GM23248 (cell line): ENCODE measurements at regions not wholly inside any gene's neighbourhood (a gene's known extent, or its start where the extent isn't known, plus 50 kb on each side); places are given as distances from the start of the nearest gene placed in this dataset.

Source experiments
- DNase-seq: peaks from one replicate; pipeline ENCODE4 v3.0.0-alpha.2; 2015
- H2AFZ ChIP-seq: fragments of 200-600 bp; sonication (generic); 2 replicates; pipeline ENCODE4 v1.6.1; 2016; ENCODE audit warnings: antibody characterized with exemption
- H3F3A ChIP-seq: fragments of 200-600 bp; sonication (generic); 2 replicates; pipeline ENCODE4 v1.6.1; 2016; ENCODE audit warnings: mild to moderate bottlenecking, antibody characterized with exemption, mixed run types; ENCODE audit not compliant: insufficient read depth
- H3K27ac ChIP-seq: fragments of 200-600 bp; sonication (generic); 2 replicates; pipeline ENCODE4 v1.5.1; 2016; ENCODE audit warnings: mild to moderate bottlenecking
- H3K27me3 ChIP-seq: fragments of 200-600 bp; sonication (generic); replicated peaks from 2 replicates; pipeline ENCODE4 v1.6.1; 2016; ENCODE audit warnings: mild to moderate bottlenecking; ENCODE audit not compliant: insufficient read depth
- H3K36me3 ChIP-seq: fragments of 200-600 bp; sonication (generic); 2 replicates; pipeline ENCODE4 v1.6.1; 2016; ENCODE audit warnings: low read depth, mild to moderate bottlenecking
- H3K4me1 ChIP-seq: fragments of 200-600 bp; sonication (generic); 2 replicates; pipeline ENCODE4 v1.6.1; 2016; ENCODE audit warnings: mild to moderate bottlenecking; ENCODE audit not compliant: insufficient read depth
- H3K4me2 ChIP-seq: fragments of 200-600 bp; sonication (generic); one replicate; pipeline ENCODE4 v1.6.1; 2016; ENCODE audit warnings: mild to moderate bottlenecking; ENCODE audit not compliant: unreplicated experiment
- H3K4me3 ChIP-seq: fragments of 200-600 bp; sonication (generic); 2 replicates; pipeline ENCODE4 v1.5.1; 2016; ENCODE audit warnings: mild to moderate bottlenecking
- H3K79me2 ChIP-seq: fragments of 200-600 bp; sonication (generic); 2 replicates; pipeline ENCODE4 v1.6.1; 2016; ENCODE audit warnings: mild to moderate bottlenecking; ENCODE audit not compliant: insufficient read depth
- H3K9ac ChIP-seq: fragments of 200-600 bp; sonication (generic); 2 replicates; pipeline ENCODE4 v1.6.1; 2016; ENCODE audit warnings: mild to moderate bottlenecking
- H3K9me2 ChIP-seq: fragments of 200-600 bp; sonication (generic); 2 replicates; pipeline ENCODE4 v1.6.1; 2016; ENCODE audit warnings: mixed run types, mild to moderate bottlenecking, moderate library complexity; ENCODE audit not compliant: insufficient read depth
- H3K9me3 ChIP-seq: fragments of 200-600 bp; sonication (generic); one replicate; pipeline ENCODE4 v1.6.1; 2017; ENCODE audit warnings: low read depth
- H4K20me1 ChIP-seq: fragments of 200-600 bp; sonication (generic); 2 replicates; pipeline ENCODE4 v1.6.0; 2016; ENCODE audit not compliant: insufficient read depth
- EZH2 ChIP-seq: fragments of 200-600 bp; sonication (generic); IDR thresholded peaks from 2 replicates; pipeline ENCODE4 v1.6.1; 2018; ENCODE audit warnings: antibody characterized with exemption, mild to moderate bottlenecking; ENCODE audit not compliant: insufficient read depth, poor library complexity, severe bottlenecking
- EZH2phosphoT487 ChIP-seq: fragments of 200-600 bp; sonication (generic); IDR thresholded peaks from 2 replicates; pipeline ENCODE4 v1.6.1; 2018; ENCODE audit warnings: antibody characterized with exemption, moderate library complexity, mild to moderate bottlenecking, low read depth; ENCODE audit not compliant: insufficient read depth
- WGBS, 2 experiments: methylation state at CpG; one replicate each; pipeline ENCODE4 v1.1.6; 2015 to 2017; ENCODE audit warnings: low lambda C conversion rate in 2 of 2, low coverage in 1 of 2; ENCODE audit errors: missing lambda C conversion rate in 2 of 2; 5-methylcytosine and 5-hydroxymethylcytosine counted together
- in situ Hi-C: fragments of 300-500 bp; cut with MboI; formaldehyde crosslinking; loops from 2 replicates; pipeline ENCODE4 v1.15.0; 2020

DNA sequence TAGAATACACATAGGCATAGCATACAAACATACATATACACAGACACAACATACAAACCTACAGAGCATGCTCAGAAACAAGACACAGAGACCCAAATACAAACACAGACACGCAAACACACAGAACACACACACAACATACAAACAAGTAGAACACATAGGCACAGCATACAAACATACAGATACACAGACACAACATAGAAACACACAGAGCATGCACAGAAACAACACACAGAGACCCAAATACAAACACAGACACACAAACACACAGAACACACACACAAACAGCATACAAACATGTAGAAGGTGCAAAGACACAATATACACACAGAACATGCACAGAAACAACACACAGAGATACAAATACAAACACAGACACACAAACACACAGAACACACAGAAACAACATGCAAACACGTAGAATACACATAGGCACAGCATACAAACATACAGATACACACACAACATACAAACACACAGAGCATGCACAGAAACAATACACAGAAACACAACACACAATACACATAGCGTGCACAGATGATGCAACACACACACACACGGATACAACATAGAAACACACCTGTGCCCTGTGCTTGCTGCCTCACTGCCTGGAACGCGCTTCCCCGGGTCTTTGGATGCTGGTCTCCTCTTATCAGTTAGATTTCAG lies 469.0 kb upstream of the CDH4 start:
- TF ChIP-seq EZH2phosphoT487 (no peak), EZH2 (no peak)
- in situ Hi-C loops, result no loop called here
- H3F3A ChIP-seq, result no peaks in the 10 kb centered on the region
- H3K4me2 ChIP-seq, result no peak overlapping the region
- no peaks in the 10 kb centered on the region for H3K9me3 ChIP-seq
- H3K4me1 ChIP-seq, result no peaks in the 10 kb centered on the region
- no peak overlapping the region for H3K27ac ChIP-seq
- no peak overlapping the region for H3K4me3 ChIP-seq
- H3K27me3 ChIP-seq, result no peaks in the 10 kb centered on the region
- no peaks in the 10 kb centered on the region for H4K20me1 ChIP-seq
- no peak overlapping the region for H3K9ac ChIP-seq
- WGBS, 2 experiments, result 50 to 58% methylated on average over 7 of the region's 7 CpGs
- no peaks in the 10 kb centered on the region for H3K9me2 ChIP-seq
- H3K36me3 ChIP-seq, result no peaks in the 10 kb centered on the region
- no peaks in the 10 kb centered on the region for H3K79me2 ChIP-seq
- DNase-seq, result no peak
- H2AFZ ChIP-seq, result no peak overlapping the region

DNA sequence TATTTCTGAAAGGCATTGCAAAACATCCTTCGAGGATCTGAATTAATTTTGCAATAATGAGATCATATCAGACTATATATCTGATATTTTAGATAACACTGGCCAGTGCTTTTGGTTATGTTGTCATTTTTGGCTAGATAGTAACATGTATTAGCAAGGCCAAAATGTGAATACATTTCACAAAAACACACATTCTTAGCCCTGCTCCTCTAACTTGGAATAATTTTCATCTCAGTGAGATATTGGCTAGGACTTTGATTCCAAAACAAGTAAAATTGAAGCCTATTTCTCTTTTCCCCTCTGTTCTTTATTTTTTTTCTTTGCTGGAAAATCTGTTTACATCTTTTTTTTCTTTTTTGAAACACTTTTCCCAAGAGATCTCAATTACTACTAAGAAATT lies 466.8 kb upstream of the CDH4 start:
- no peak for DNase-seq
- no peak for TF ChIP-seq EZH2
- TF ChIP-seq EZH2phosphoT487, result no peak
- H3K4me1 ChIP-seq, result no peaks in the 10 kb centered on the region
- H3F3A ChIP-seq, result no peaks in the 10 kb centered on the region
- no peak overlapping the region for H3K27ac ChIP-seq
- H3K9me3 ChIP-seq, result no peaks in the 10 kb centered on the region
- no peak overlapping the region for H3K9ac ChIP-seq
- in situ Hi-C loops, result no loop called here
- WGBS, 2 experiments, result 3 to 4% methylated on average over 1 of the region's 1 CpG
- no peaks in the 10 kb centered on the region; the same call in 1 of the 2 replicates for H3K27me3 ChIP-seq
- no peak overlapping the region for H2AFZ ChIP-seq
- H3K9me2 ChIP-seq, result no peaks in the 10 kb centered on the region
- H4K20me1 ChIP-seq, result no peaks in the 10 kb centered on the region
- H3K79me2 ChIP-seq, result no peaks in the 10 kb centered on the region
- no peak overlapping the region for H3K4me3 ChIP-seq
- H3K36me3 ChIP-seq, result no peaks in the 10 kb centered on the region
- H3K4me2 ChIP-seq, result no peak overlapping the region

DNA sequence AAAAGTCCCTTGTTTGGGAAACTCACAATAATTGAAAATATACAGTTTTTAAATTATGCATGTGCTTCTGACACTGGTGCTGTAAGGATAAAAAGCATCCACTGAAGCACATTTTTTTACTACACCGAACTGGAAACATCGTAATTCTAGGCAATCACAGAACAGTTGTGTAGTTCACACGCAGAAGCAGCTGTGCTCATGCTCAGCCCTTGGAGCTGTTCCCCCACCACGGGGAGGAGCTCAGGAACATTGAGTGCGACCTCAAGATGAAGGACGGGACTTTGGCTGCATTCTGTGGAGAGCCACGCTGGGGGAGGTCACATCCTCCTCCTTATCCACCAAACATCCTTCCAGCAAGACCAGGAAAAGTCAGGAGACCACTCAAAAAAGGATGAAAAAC lies 466.3 kb upstream of the CDH4 start:
- no peak overlapping the region for H3K27ac ChIP-seq
- in situ Hi-C loops, result no loop called here
- no peaks in the 10 kb centered on the region for H4K20me1 ChIP-seq
- no peaks in the 10 kb centered on the region; the same call in 1 of the 2 replicates for H3K27me3 ChIP-seq
- H3K9me2 ChIP-seq, result no peaks in the 10 kb centered on the region
- H3K79me2 ChIP-seq, result no peaks in the 10 kb centered on the region
- TF ChIP-seq EZH2phosphoT487 (no peak), EZH2 (no peak)
- H3K9me3 ChIP-seq, result no peaks in the 10 kb centered on the region
- no peaks in the 10 kb centered on the region for H3K36me3 ChIP-seq
- no peak overlapping the region for H3K4me3 ChIP-seq
- no peak overlapping the region for H3K4me2 ChIP-seq
- DNase-seq, result no peak
- H3F3A ChIP-seq, result no peaks in the 10 kb centered on the region
- H3K4me1 ChIP-seq, result no peaks in the 10 kb centered on the region
- WGBS, 2 experiments, result 3 to 4% methylated on average over 7 of the region's 7 CpGs
- no peak overlapping the region for H2AFZ ChIP-seq
- no peak overlapping the region for H3K9ac ChIP-seq

GRCh38 chr20:60786686-60787217 lies 465.3 kb upstream of the CDH4 start:
- Histone ChIP-seq H3K9me2 (no peaks in the 10 kb centered on the region), H3K4me1 (no peaks in the 10 kb centered on the region), H3K9me3 (no peaks in the 10 kb centered on the region), H2AFZ (no peak overlapping the region), H3K79me2 (no peaks in the 10 kb centered on the region), H3K27me3 (no peaks in the 10 kb centered on the region; the same call in 1 of the 2 replicates), H3K4me2 (no peak overlapping the region), H3K9ac (no peak overlapping the region), H3F3A (no peaks in the 10 kb centered on the region), H3K27ac (no peak overlapping the region), H3K36me3 (no peaks in the 10 kb centered on the region), H3K4me3 (no peak overlapping the region), H4K20me1 (no peaks in the 10 kb centered on the region)
- 37% methylated on average over 4 of the region's 4 CpGs; no CpG with 5 or more reads in 1 of the 2 experiments for WGBS, 2 experiments
- in situ Hi-C loops, result no loop called here
- DNase-seq, result no peak
- TF ChIP-seq EZH2 (no peak), EZH2phosphoT487 (no peak)

- no peak overlapping the region for H3K27ac ChIP-seq
- H3K9me2 ChIP-seq, result no peaks in the 10 kb centered on the region
- H3K4me1 ChIP-seq, result no peaks in the 10 kb centered on the region
- H3K4me3 ChIP-seq, result no peak overlapping the region
- no peak overlapping the region for H3K9ac ChIP-seq
- H3F3A ChIP-seq, result no peaks in the 10 kb centered on the region
- peak; percentile 31 for DNase-seq
- TF ChIP-seq EZH2phosphoT487, result no peak
- TF ChIP-seq EZH2, result no peak
- H4K20me1 ChIP-seq, result no peaks in the 10 kb centered on the region
- H3K79me2 ChIP-seq, result no peaks in the 10 kb centered on the region
- in situ Hi-C loops, result no loop called here
- H2AFZ ChIP-seq, result no peak overlapping the region
- whole genome bisulfite sequencing, 2 experiments, result 4 to 6% methylated on average over 4 of the region's 4 CpGs
- H3K9me3 ChIP-seq, result no peaks in the 10 kb centered on the region
- H3K27me3 ChIP-seq, result no peaks in the 10 kb centered on the region; the same call in 1 of the 2 replicates
- no peaks in the 10 kb centered on the region for H3K36me3 ChIP-seq
- H3K4me2 ChIP-seq, result no peak overlapping the region
Measured at GRCh38 chr20:60787276-60787675, 464.8 kb upstream of the CDH4 start.
